Hepatocyte (in vitro differentiated cells): ENCODE measurements at regions not wholly inside any gene's neighbourhood (a gene's known extent, or its start where the extent isn't known, plus 50 kb on each side); places are given as distances from the start of the nearest gene placed in this dataset.

Source experiments
- DNase-seq: peaks from one replicate; pipeline ENCODE4 v3.0.0-alpha.2; 2016; ENCODE audit warnings: low spot score
- H2AFZ ChIP-seq: fragments of 200-600 bp; sonication (generic); 2 replicates; pipeline ENCODE4 v1.6.0; 2016; ENCODE audit warnings: antibody characterized with exemption, mild to moderate bottlenecking
- H3K27ac ChIP-seq: fragments of 200-600 bp; sonication (generic); 2 replicates; pipeline ENCODE4 v1.5.1; 2016; ENCODE audit warnings: mild to moderate bottlenecking
- H3K27me3 ChIP-seq: fragments of 200-600 bp; sonication (generic); 2 replicates; pipeline ENCODE4 v1.6.1; 2016
- H3K36me3 ChIP-seq: fragments of 200-600 bp; sonication (generic); replicated peaks from 2 replicates; pipeline ENCODE4 v1.5.1; 2016; ENCODE audit warnings: low read depth; ENCODE audit not compliant: insufficient read depth
- H3K4me1 ChIP-seq: fragments of 200-600 bp; sonication (generic); 2 replicates; pipeline ENCODE4 v1.5.1; 2016; ENCODE audit warnings: mild to moderate bottlenecking, moderate library complexity; ENCODE audit not compliant: insufficient read depth
- H3K4me2 ChIP-seq: fragments of 200-600 bp; sonication (generic); 2 replicates; pipeline ENCODE4 v1.6.0; 2016
- H3K4me3 ChIP-seq: fragments of 200-600 bp; sonication (generic); 2 replicates; pipeline ENCODE4 v1.5.1; 2016; ENCODE audit warnings: mild to moderate bottlenecking
- H3K79me2 ChIP-seq: fragments of 200-600 bp; sonication (generic); 2 replicates; pipeline ENCODE4 v1.6.0; 2017; ENCODE audit warnings: mild to moderate bottlenecking
- H3K9me2 ChIP-seq: fragments of 200-600 bp; sonication (generic); replicated peaks from 2 replicates; pipeline ENCODE4 v1.6.0; 2017; ENCODE audit warnings: mild to moderate bottlenecking; ENCODE audit not compliant: insufficient read depth
- H3K9me3 ChIP-seq: fragments of 200-600 bp; sonication (generic); 2 replicates; pipeline ENCODE4 v1.5.1; 2016; ENCODE audit warnings: low read depth, mild to moderate bottlenecking
- H4K20me1 ChIP-seq: fragments of 200-600 bp; sonication (generic); 2 replicates; pipeline ENCODE4 v1.6.0; 2016; ENCODE audit warnings: mild to moderate bottlenecking; ENCODE audit not compliant: insufficient read depth, poor library complexity, severe bottlenecking
- EZH2 ChIP-seq: fragments of 200-600 bp; sonication (generic); IDR thresholded peaks from 2 replicates; pipeline ENCODE4 v1.6.1; 2016; ENCODE audit warnings: antibody characterized with exemption, mild to moderate bottlenecking, borderline replicate concordance
- EZH2phosphoT487 ChIP-seq: fragments of 200-600 bp; sonication (generic); IDR thresholded peaks from one replicate; pipeline ENCODE4 v1.6.1; 2018; ENCODE audit warnings: antibody characterized with exemption, mild to moderate bottlenecking, low read depth, moderate library complexity; ENCODE audit not compliant: unreplicated experiment, severe bottlenecking
- WGBS: methylation state at CpG from one replicate; pipeline ENCODE4 v1.1.6; 2016; ENCODE audit warnings: low lambda C conversion rate; ENCODE audit errors: missing lambda C conversion rate; 5-methylcytosine and 5-hydroxymethylcytosine counted together
- TF ChIP-seq, protein P1 (sequence below): fragments of 200-600 bp; sonication (generic); IDR thresholded peaks from 2 replicates; pipeline ENCODE4 v1.5.1; 2016; ENCODE audit warnings: antibody characterized with exemption, mild to moderate bottlenecking; ENCODE audit not compliant: poor library complexity

DNA sequence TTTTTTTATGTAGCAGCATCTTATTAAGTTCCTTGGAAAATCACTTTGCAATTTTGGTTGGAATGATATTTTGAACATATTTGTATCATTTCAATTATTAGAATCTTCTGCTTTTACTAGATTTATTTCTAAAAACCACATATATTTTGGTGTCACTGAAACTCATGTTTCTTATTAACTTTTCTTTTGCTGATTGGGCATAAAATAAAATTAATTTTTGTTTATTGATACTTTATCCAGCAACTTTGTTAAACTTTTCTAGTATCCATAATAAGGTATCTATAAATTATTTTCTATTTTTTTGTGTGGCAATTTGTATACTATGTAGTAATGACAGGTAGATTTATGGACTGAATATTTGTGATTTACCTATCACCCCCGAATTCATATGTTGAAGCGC lies 556.4 kb upstream of the ATXN8OS start:
- TF ChIP-seq, protein P1, sequence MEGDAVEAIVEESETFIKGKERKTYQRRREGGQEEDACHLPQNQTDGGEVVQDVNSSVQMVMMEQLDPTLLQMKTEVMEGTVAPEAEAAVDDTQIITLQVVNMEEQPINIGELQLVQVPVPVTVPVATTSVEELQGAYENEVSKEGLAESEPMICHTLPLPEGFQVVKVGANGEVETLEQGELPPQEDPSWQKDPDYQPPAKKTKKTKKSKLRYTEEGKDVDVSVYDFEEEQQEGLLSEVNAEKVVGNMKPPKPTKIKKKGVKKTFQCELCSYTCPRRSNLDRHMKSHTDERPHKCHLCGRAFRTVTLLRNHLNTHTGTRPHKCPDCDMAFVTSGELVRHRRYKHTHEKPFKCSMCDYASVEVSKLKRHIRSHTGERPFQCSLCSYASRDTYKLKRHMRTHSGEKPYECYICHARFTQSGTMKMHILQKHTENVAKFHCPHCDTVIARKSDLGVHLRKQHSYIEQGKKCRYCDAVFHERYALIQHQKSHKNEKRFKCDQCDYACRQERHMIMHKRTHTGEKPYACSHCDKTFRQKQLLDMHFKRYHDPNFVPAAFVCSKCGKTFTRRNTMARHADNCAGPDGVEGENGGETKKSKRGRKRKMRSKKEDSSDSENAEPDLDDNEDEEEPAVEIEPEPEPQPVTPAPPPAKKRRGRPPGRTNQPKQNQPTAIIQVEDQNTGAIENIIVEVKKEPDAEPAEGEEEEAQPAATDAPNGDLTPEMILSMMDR, result no peak
- no peak for TF ChIP-seq EZH2
- no peak for TF ChIP-seq EZH2phosphoT487
- no peaks in the 10 kb centered on the region for H3K27me3 ChIP-seq
- H3K4me1 ChIP-seq, result no peaks in the 10 kb centered on the region
- H3K4me2 ChIP-seq, result no peak overlapping the region
- no peaks in the 10 kb centered on the region for H3K9me2 ChIP-seq
- 97% methylated on average over 2 of the region's 2 CpGs for WGBS
- H3K9me3 ChIP-seq, result no peaks in the 10 kb centered on the region
- DNase-seq, result no peak
- no peaks in the 10 kb centered on the region for H4K20me1 ChIP-seq
- no peaks in the 10 kb centered on the region for H3K79me2 ChIP-seq
- no peak overlapping the region for H3K4me3 ChIP-seq
- no peak overlapping the region for H3K27ac ChIP-seq
- no peaks in the 10 kb centered on the region for H3K36me3 ChIP-seq
- H2AFZ ChIP-seq, result no peak overlapping the region

DNA sequence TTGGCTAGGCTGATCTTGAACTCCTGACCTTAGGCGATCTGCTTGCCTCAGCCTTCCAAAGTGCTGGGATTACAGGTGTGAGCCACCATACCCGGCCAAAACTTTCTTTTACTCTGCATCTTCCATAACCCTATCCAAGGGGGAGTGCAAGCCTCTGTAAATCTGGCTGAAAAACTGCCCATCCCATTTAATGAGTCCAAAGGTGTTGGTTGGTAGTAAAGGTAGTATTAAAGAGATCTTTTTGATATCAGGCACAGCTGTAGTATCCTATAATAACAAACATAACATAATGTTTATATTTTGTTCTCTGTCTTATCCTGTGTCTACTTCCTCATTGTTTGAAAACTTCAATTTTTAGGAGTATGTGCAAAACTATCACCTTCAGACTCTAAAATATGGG lies 559.8 kb upstream of the ATXN8OS start:
- no peaks in the 10 kb centered on the region for H3K4me1 ChIP-seq
- WGBS, result 93% methylated on average over 2 of the region's 2 CpGs
- TF ChIP-seq, protein P1, result no peak
- TF ChIP-seq EZH2 (no peak), EZH2phosphoT487 (no peak)
- H4K20me1 ChIP-seq, result no peaks in the 10 kb centered on the region
- H3K4me2 ChIP-seq, result no peak overlapping the region
- H3K36me3 ChIP-seq, result no peaks in the 10 kb centered on the region
- no peaks in the 10 kb centered on the region for H3K9me3 ChIP-seq
- no peak for DNase-seq
- no peak overlapping the region for H2AFZ ChIP-seq
- no peaks in the 10 kb centered on the region for H3K27me3 ChIP-seq
- no peaks in the 10 kb centered on the region for H3K9me2 ChIP-seq
- no peak overlapping the region for H3K27ac ChIP-seq
- no peak overlapping the region for H3K4me3 ChIP-seq
- H3K79me2 ChIP-seq, result no peaks in the 10 kb centered on the region

DNA sequence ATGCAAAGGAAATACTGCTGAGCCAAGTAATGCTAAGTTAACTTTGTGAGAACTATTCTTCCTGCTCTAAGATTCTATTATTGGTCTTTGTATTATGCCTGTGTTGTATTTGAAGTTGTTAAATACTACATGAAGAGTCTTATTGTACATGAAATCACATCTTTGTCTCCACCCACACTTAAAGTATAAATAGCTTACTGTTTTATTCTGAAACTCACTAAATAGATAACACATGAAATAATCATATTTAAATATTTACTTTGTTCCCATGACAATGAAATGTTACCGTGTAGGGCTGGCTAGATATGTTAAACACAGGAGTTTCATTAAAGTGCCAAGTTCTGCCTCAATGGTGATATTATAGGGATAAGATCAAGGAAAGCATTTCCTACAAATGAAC lies 562.1 kb upstream of the ATXN8OS start:
- no peaks in the 10 kb centered on the region for H3K36me3 ChIP-seq
- no peak for DNase-seq

More for the DNA sequence above, 562.1 kb upstream of the ATXN8OS start:
- no peak overlapping the region for H3K4me2 ChIP-seq
- no peaks in the 10 kb centered on the region for H3K27me3 ChIP-seq
- H3K4me3 ChIP-seq, result no peak overlapping the region
- H4K20me1 ChIP-seq, result no peaks in the 10 kb centered on the region
- TF ChIP-seq, protein P1, result no peak
- TF ChIP-seq EZH2, result no peak
- TF ChIP-seq EZH2phosphoT487, result no peak
- H3K27ac ChIP-seq, result no peak overlapping the region
- no peak overlapping the region for H2AFZ ChIP-seq
- no peaks in the 10 kb centered on the region for H3K9me2 ChIP-seq
- H3K4me1 ChIP-seq, result no peaks in the 10 kb centered on the region
- 38% methylated on average over 1 of the region's 1 CpG for WGBS
- H3K79me2 ChIP-seq, result no peaks in the 10 kb centered on the region
- H3K9me3 ChIP-seq, result no peaks in the 10 kb centered on the region
